GM19025 (cell line): ENCODE measurements at regions not wholly inside any gene's neighbourhood (a gene's known extent, or its start where the extent isn't known, plus 50 kb on each side); places are given as distances from the start of the nearest gene placed in this dataset.
"Not testable (repeated sequence)": the region's sequence is repeated elsewhere in the genome, so short reads cannot be mapped to it uniquely, and the experiment has no call there.

Experiments used
- ATAC-seq: cut with Tn5 transposase; IDR thresholded peaks from one replicate; pipeline ENCODE4 v1.9.1; 2021; ENCODE audit warnings: mild to moderate bottlenecking, low read depth, moderate library complexity; ENCODE audit not compliant: unreplicated experiment

DNA sequence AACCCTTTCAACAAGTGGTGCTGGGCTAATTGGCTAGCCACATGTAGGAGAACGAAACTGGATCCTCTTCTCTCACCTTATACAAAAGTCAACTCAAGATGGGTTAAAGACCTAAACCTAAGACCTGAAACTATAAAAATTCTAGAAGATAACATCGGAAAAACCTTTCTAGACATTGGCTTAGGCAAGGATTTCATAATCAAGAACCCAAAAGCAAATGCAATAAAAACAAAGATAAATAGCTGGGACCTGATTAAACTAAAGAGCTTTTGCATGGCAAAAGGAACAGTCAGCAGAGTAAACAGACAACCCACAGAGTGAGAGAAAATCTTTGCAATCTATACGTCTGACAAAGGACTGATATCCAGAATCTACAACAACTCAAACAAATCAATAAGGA, 571.1 kb downstream of the BNC2 start:
- ATAC-seq: not testable (repeated sequence)

DNA sequence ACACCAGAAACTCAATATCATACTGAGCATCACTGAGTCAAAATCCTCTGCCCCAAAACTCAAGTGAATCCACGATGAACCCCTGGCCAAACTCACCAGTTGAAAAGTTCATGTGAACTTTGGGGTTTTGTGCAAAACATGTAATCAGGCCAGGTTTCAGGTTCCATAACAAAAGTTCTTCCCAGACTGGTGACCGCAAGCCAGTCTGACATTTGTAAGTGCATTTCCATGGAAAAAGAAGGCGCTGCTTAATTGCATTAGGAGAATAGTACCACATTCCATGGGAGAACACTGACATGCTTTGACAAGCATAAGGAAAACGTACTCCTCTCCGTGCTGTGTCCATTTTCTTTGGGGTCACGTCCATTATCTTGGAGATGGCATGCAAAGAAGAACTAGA, 567.0 kb downstream of the BNC2 start:
- no peak for ATAC-seq

DNA sequence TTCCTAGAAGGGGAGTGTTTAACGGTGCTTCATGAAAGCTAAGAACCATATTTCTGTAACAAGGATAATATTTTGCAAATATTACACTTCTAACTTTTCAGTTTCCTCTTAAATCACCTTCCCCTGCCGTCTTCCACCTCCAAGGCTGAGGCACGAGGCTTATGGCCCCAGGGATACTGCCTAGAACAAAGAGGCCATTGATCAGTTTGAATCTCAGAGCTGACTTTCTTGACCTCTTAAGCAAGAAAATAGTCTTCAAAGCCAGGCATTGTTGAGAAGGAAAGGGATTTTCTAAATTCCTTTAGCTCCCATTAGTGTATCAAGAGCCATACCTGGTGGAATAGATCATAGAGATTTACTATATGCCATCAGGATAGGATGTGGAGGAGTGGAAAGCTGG, 566.2 kb downstream of the BNC2 start:
- no peak for ATAC-seq

DNA sequence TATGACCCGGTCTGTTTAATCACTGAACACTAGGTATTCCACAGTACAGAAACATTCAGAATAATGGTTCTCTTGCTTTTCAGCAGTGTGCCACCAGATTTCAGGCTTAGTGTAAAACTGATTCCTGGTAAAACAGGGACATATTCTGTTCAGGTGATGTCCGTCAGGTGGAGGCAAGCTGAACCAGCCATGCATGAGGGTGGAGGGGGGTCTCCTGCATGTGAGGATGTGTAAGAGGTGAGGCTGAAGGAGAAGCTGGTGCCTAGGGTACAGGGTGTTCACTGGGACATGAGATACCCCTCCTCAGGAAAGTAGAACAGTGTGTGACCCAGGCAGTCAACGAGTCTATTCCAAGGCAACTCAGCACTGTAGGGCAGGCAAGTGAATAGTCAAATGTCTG, 563.9 kb downstream of the BNC2 start:
- no peak for ATAC-seq

DNA sequence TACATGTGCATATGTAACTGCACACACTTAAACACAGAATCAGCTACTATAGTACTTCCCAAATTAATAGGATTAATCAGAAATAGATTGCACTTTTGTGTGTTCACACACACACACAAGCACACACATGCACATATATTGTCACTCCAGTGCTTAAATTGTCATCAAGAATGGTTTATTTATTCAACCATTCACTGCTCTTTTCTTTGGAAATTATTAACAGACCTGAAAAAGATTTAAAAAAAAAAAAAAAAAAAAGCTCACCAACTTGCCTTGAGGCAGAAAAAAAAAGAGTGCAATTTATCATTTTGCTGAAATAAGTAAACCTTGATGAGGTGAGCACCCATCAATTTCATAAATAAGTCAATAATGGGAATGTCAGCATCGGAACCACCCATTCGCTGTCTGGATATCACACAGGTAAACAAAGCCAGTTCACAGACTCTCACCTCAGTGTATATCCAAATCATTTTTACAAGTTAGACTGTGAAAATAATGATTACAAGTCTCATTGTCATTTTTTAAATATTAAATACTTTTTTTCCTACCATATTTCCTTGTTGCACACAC, 562.8 kb downstream of the BNC2 start:
- no peak for ATAC-seq

DNA sequence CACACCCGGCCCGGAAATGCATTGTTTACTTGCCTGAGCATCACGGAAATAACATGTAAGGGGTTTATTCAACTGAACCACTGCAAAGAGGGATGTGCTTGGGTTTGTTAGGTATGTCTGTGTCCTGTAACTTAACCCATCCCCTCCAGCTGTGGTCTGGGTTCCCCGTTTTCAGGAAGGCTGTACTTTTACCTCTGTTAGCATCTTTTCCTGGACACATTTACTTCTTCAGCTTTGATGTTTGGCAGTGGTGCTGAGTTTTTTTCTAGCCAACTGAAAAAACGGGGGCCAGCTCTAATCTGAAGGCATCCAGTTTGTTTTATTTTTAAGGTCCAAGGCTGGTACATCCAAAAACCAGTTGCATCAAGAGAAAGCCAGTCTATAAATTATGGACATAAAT, 561.8 kb downstream of the BNC2 start:
- no peak for ATAC-seq

DNA sequence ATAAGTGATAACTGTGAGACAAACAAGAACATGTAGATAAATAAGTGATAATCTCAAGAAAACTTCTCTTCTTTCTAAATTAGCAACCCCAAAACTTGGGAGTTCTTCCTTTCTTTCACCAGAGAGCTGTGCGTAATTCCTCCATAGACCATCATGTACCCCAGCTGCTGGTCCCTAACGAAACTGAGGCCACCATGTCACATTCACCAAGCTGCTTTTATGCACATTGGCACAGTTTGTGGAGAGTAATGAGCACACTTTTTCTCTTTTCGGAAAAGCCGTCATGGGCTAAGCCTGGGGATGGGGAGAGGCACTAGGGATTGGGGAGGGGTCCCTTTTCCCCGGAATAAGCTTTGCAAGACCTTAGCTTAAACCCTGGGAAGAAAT, 561.4 kb downstream of the BNC2 start:
- ATAC-seq: no peak

DNA sequence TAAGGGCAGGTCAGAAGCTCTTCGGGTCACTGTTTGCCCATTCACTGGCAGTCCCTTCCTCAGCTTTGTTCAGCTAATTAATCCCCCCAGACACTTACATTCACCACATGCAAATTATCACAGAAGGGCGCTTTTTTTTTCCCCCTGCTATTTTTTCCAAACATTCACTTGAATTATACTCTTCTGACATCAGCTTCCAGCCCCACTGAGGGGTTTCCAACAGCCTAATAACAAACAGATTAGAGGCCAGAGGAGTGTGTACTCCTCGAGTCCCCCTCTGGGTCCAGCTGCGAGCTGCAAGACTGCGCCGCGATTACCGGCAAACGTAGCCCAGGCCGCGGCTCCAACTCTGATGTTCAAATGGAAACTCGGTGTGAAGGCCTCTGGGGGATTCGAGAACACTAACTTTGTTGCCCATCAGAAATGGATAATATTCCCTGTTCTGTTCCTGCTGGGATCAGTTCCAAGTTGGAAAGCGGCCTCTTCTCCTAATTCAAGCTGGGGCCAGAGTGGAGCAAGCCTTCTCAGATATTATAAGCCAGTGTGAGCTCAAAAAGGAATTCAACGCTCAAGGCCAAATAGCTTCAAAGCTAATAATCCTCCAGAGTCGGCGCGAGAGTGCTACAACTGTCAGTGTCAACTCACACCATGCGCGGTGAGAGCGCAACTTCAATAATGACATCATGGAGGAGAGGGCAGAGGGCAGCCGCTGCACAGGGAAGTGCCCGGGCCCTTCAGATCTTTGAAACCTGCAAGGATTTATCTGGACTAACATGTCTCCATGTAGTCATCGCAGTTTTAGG, 560.8 kb downstream of the BNC2 start:
- ATAC-seq: no peak

DNA sequence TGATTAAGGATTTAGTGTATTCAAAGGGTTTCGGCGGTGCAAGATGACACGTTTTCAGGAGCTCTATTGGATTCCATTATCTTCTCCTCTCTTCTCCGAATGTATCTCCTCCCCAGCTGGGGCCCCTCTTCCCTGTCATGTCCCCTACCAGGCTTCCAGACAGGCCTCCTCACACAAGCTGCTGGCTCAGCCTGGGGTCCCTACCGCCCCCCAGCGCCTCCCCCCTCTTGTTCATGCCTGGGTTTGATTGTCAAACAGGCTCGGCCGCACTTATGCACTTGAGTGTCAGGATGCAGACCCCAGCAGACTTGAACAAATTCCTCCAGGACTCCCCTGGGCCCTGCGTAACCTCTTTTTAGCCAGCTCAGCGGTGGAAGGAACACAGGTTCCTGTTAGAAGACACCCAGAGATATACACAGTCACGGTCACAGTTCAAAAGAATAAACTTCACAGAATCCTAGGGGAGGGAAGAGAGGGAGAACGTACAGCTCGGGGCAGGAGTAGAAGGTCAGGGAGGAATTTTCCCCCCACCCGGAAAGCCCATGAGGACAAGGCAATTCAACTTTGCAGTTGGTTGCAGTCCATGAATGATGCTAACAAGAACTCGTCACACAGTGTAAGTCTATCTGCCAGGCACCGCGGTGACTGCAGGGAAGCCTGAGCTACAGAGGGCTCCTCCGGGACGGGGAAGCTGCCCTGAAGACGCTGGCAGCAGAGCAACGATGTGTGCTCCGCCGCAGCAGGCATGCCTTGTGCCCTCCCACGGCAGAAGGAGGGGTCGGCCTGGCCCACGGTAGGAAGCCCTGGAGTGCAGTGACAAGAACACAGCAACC, 560.0 kb downstream of the BNC2 start:
- no peak for ATAC-seq

DNA sequence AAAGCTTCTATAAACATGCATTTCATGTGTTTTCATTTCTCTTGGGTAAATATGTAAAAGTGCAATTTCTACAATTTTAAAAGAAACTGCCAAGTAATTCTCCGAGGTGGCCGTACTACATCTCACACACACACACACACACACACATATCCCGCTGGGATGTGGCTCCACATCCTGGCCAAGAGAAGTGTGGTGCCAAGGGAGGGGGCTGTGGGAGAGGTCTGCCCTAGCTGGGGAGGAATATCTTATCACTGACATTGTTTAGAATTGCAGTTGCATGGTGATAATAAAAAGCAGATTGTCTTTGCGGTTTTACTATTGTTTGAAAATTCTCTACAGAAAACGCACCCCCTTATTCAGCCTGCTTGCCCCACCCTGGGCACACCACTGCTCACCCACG, 558.4 kb downstream of the BNC2 start:
- ATAC-seq: no peak

DNA sequence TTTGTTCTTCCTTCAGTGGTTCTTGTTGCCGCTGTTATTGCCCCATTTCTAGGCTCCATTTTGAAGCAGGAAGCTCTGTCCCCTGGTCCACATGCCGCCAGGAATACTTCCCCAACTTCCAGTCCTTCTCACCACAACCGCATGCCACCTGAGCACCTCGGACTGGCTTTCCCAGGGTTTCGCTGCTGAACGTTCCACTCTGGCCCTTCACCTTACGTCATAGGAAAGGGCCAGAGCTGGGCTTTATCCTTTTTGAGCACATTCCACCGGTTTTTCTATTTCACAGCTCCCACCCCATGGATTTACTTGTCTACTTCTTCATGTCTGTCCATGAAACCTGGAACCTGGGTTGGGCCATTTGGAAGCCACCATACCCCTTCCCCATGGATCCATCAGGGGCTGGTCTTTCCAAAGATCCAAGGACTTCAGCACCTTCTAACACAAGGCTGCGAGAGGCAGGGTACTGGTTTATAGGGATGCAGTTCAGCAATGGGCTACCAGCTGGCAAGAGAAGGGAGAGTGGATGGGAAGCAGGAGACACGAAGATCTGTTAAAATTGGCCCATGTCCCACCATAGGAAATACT, 557.4 kb downstream of the BNC2 start:
- ATAC-seq: no peak

DNA sequence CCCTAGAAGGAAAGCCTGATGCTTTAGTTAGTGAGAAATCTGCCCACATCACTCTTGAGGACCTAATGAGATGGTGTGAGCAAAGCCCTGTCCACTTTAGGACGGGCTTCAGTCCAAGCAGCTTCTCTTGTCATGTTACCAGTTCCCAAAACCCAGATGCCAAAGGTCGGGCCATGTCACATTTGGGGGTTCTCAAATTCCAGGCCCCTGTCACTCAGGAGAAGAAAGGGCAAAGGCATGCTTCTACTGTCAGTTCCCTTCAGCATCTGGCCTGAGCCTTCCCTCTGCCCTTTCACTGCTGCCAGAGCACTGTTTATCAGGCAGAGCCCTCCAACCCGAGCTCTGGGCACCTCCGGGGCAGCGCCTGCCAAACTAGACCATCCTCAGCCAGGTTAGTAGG, 556.0 kb downstream of the BNC2 start:
- no peak for ATAC-seq

DNA sequence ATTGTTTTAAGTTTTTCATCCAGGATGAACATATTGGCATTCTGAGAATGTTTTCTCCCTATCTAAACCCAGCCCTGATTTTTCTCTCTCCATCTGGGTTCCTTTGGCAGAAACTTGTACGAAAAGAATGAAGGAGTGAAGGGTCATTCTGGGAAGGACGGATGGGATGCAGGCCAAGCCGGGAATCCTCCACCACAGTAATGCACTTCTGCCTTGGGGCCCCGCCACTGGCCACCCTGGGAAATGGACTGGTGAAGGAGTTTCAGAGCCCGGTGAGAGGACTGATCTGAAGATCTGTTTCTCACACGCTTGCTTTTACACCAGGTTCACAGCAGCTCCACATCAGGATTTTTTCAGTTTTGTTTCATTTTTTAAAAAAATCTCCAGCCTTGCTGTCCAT, 554.8 kb downstream of the BNC2 start:
- ATAC-seq: no peak

DNA sequence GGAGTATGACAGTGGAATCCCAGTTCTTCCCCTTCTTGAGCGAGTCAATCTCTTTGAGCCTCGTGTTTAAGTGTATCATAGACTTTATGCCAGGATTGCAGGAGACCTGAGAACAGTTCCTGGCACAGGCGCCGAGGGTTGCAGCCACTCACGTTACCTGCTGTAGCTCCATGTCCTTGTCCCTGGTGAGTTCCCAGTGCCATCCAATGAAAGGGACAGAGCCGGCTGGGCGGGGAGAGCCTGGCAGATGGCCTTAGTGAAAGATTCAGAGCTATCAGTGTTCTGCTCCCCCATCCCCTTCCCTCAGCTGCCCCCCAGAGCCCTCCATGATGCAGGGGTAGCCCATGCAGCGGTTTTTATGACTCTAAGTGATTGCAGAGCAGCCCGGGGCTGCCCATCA, 554.0 kb downstream of the BNC2 start:
- ATAC-seq: no peak

DNA sequence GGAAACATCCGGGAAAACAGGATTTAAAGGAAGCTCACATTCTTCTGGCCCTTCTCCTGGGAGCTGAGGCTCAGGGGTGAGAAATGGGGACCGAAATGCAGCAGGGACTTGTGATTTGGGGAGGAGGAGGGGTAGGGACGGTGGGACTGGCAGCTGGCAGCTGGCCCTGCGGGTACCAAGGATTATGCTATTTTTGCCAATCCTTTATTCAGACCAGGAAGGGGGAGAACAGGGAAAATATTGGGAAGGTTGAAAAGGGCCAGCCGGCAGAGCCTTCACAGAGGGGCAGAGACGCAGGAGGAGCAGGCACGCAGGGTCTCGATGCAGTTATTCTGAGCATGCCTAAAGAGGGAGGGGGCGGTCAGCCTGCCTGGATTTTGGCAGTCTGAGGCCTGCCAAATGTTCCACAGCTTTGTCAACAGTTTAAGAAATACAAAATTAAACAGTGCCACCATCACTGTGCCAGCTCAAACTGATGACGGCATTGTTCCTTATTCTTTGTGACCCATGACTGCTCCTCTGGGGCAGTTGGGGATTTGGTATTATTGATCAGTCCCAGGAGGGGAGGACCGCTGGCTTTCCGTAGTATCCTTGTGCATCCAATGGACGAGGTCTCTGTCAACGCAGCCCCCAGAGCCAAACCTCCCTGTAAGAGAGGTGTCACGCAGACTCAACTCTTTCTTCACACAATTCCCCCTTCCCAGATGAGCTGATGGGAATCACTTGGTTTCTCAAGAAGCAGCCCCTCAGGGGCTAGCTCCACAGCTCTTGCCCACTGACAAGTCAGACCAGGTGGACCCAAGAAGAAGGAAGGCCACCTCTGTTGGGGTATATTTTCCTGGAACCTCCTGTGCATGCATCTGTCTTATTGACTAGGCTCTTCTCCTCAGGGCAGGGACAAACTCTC, 553.3 kb downstream of the BNC2 start:
- no peak for ATAC-seq

DNA sequence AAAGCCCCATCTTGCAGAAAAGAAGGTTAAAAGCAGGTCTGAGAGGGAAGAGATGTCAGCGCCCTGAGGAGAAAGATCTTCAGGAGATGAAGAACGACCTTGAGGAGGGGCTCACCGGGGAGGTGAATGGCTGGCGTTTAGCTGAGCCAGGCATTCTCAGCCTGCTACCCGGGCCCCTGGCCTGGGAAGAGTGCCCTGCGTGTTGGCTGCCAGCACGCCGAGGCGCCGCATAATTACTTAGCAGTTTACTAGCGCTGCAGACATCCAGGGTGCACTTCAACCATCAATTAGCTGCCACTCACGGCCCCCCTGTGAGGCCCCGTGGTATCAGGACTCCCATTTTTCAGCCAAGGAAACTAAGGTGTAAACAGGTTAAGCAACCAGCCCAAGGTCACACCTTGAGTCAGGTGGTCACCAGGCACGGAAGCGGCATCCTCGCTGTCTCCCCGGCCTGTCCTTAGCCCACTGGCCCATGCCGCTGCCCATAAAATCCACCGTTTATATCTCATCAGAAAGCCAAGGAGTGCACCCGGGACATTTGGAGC, 551.9 kb downstream of the BNC2 start:
- ATAC-seq: no peak

DNA sequence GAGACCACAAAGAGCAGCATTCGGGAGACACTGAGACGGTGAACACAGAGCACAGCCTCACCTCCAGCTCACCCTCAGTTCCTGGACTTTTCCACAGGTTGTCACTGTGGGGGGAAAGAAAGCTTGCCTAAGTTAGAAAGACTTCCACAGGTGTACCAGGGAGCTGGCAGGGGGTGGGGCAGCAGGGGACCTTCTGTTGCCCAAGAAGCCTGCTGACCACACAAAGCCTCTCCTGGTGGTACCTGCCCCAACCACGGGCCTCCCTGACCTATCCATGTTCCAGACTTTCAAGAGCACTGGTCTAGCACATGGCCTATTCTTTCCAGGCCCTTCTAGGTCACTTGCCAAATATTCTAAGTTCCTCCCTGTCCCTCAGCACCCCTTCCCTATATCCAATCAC, 550.8 kb downstream of the BNC2 start:
- ATAC-seq: no peak

DNA sequence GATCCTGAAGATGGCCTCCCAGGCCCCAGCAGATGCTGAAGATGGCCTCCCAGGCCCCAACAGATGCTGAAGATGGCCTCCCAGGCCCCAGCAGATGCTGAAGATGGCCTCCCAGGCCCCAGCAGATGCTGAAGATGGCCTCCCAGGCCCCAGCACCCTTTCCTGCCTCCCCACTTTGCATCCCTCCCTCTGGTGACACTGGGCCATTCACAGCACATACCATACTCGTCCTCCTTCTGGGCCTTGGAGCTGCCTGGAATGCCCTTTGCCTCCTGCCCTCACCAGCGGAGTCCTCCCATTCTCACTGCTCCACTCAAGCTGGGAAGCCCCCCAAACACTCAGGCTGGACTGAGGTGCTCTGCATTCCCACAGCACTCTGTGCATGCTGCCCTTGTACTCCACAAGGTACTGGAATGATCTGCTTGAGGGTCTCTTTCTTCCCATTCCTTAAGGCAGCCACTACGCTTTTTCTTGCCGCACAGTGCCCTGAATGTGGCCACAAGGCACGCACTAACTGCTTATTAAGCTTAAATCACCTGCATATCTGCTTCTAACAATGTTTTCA, 550.0 kb downstream of the BNC2 start:
- no peak for ATAC-seq

DNA sequence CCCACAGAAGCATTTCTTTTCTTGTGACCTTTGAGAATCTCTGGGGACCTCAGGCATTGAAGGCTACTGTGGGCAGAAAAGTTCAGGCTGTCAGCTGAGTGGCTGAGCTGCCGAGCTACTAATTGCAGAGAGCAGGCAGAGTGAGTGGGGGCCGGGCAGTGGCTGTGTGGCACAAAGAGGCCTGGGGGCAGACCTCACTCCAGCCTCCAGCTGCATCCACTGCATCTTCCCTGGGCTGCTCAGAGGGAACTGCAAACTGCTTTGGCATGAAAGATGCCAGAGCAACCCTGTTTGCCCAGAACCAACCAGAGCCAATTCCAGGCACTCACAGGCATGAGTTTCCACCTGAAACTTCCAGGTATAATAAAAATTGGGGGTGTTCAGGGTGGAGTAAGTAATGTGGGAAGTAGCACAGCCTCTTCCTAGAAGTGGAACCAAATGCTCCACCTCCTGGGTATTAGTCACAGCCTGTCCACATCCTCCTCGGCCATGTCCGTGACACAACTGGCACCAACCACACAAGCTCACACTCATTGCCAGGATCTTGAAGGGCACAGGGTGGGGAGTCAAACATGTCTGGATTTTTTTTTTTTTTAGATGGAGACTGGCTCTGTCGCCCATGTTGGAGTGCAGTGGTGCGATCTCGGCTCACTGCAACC, 548.9 kb downstream of the BNC2 start:
- no peak for ATAC-seq
